Right lobe of liver (tissue), 4 donors: ENCODE measurements at regions not wholly inside any gene's neighbourhood (a gene's known extent, or its start where the extent isn't known, plus 50 kb on each side); places are given as distances from the start of the nearest gene placed in this dataset.

Source experiments
- CTCF ChIP-seq, 4 donors: fragments of 200-600 bp in 3 of 4; fragments of 450-650 bp in 1 of 4; IDR thresholded peaks; one replicate each; pipeline versions ENCODE4 v1.5.1 to v1.8.0; 2016 to 2022; ENCODE audit warnings: antibody characterized with exemption in 4 of 4, mild to moderate bottlenecking in 2 of 4
- POLR2A ChIP-seq: fragments of 450-650 bp; IDR thresholded peaks from one replicate; pipeline ENCODE4 v1.6.1; 2017; ENCODE audit warnings: antibody characterized with exemption, mild to moderate bottlenecking
- donor health status: DM: no; HTN: no; CAD: no.
- donor health status: DM: no; HTN: no; CAD: no.
- donor health status: DM: no; HTN: yes; CAD: no.

- TF ChIP-seq CTCF (IDR thresholded peaks at IDR 0.05): no peak
- no peak for TF ChIP-seq POLR2A
Measured at GRCh38 chr1:38105267-38105666, 58.7 kb upstream of the POU3F1 start.
